ENCODE measurements at regions not wholly inside any gene's neighbourhood (a gene's known extent, or its start where the extent isn't known, plus 50 kb on each side); places are given as distances from the start of the nearest gene placed in this dataset.

DNA sequence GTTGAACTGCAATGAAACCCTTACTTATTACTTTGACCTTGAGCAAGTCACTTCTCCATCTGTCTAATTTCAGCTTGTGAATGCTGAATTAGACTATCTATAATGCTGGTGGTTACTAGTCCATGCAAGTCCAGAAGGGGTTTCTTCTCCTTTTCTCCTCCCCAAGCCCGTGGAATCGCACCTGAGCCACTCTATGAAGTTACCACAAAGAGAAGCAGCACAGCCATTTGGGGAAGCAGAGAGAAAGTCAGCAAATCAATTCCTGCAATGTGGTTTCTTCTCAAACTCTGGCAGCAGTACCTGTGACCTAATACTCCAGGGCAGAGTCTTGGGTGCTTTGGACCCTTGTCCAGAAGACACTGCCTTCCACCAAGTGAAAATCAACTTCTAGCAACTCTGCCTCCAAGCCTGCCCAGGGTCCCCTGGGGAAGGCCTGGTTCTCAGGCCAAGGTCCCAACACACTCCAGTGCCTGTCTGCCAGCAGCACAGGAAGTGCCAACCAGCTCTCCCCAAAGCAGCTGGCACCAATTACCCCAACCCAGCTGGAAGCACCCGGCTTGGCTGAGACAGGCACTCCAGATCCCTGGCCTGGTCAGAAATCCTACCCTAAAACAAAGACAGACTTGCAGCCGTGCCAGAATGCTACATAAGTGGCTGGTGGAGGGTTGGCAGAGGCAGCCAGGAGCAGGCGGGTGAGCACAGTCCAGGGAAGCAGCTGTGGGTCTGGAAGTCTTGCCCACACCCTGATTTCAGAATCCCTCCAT is 200.3 kb downstream of the LSM5 start:
- no peaks in the 10 kb centered on the region for H3F3A ChIP-seq (ENCODE audit: insufficient read depth)
- H2AFZ ChIP-seq: no peak overlapping the region

GRCh38 chr7:32285698-32286097 is 204.5 kb downstream of the LSM5 start:
- Histone ChIP-seq H3K4me2 (ENCODE audit: unreplicated experiment) (no peak overlapping the region), H3K4me1 (ENCODE audit: insufficient read depth) (no peaks in the 10 kb centered on the region), H3K9me2 (ENCODE audit: insufficient read depth) (no peaks in the 10 kb centered on the region), H3K36me3 (ENCODE audit: low read depth) (no peaks in the 10 kb centered on the region), H3K9ac (no peak overlapping the region), H2AFZ (no peak overlapping the region), H3K79me2 (ENCODE audit: insufficient read depth) (no peaks in the 10 kb centered on the region), H3K4me3 (no peak overlapping the region), H3K27me3 (replicated peaks; ENCODE audit: insufficient read depth) (no peaks in the 10 kb centered on the region), H3K9me3 (ENCODE audit: low read depth) (no peaks in the 10 kb centered on the region), H3K27ac (no peak overlapping the region), H3F3A (ENCODE audit: insufficient read depth) (no peaks in the 10 kb centered on the region), H4K20me1 (ENCODE audit: insufficient read depth) (no peaks in the 10 kb centered on the region)
- in situ Hi-C loops (cut with MboI): no loop called here
- TF ChIP-seq EZH2 (IDR thresholded peaks at IDR 0.05; ENCODE audit: insufficient read depth, poor library complexity, severe bottlenecking): no peak
- TF ChIP-seq EZH2phosphoT487 (IDR thresholded peaks at IDR 0.05; ENCODE audit: insufficient read depth, low read depth): no peak
- 5 to 10% methylated on average over 2 of the region's 2 CpGs for WGBS, 2 experiments (ENCODE audit: low coverage in 1 of 2, low lambda C conversion rate in 2 of 2, missing lambda C conversion rate in 2 of 2)
- DNase-seq: no peak

More for the DNA sequence above, 200.3 kb downstream of the LSM5 start:
- Histone ChIP-seq H3K79me2 (ENCODE audit: insufficient read depth) (no peaks in the 10 kb centered on the region), H3K9me2 (ENCODE audit: insufficient read depth) (no peaks in the 10 kb centered on the region), H3K9me3 (ENCODE audit: low read depth) (no peaks in the 10 kb centered on the region), H3K4me3 (no peak overlapping the region), H3K27ac (no peak overlapping the region), H3K27me3 (replicated peaks; ENCODE audit: insufficient read depth) (no peaks in the 10 kb centered on the region; the same call in 1 of the 2 replicates), H3K4me2 (ENCODE audit: unreplicated experiment) (no peak overlapping the region), H4K20me1 (ENCODE audit: insufficient read depth) (no peaks in the 10 kb centered on the region), H3K9ac (no peak overlapping the region), H3K36me3 (ENCODE audit: low read depth) (no peaks in the 10 kb centered on the region), H3K4me1 (ENCODE audit: insufficient read depth) (no peaks in the 10 kb centered on the region)
- TF ChIP-seq EZH2 (IDR thresholded peaks at IDR 0.05; ENCODE audit: insufficient read depth, poor library complexity, severe bottlenecking) (no peak), EZH2phosphoT487 (IDR thresholded peaks at IDR 0.05; ENCODE audit: insufficient read depth, low read depth) (no peak)
- in situ Hi-C loops (cut with MboI): no loop called here
- WGBS, 2 experiments (ENCODE audit: low coverage in 1 of 2, low lambda C conversion rate in 2 of 2, missing lambda C conversion rate in 2 of 2): 5 to 7% methylated on average over 5 of the region's 5 CpGs
- DNase-seq: no peak

DNA sequence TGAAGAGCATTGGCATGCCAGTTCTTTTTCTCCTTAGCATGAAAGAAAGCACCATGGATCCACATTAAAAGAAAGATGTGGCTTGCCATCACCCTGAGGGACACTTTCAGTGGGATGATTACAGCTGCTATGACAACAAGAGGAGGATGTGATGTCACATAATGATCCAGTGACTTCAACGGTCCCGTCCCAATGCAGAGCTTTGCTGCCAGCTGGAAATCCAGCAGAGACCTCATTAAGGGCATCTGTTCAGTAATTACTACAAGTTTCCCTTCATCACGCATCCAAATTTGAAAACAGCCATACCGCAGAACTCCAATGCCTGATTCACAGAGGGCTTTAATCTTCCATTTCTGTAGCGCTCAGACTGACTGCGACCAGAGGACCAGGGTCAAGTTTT is 206.6 kb downstream of the LSM5 start:
- Histone ChIP-seq H3K27me3 (replicated peaks; ENCODE audit: insufficient read depth) (no peaks in the 10 kb centered on the region), H3K4me2 (ENCODE audit: unreplicated experiment) (no peak overlapping the region), H3K27ac (no peak overlapping the region), H3K4me1 (ENCODE audit: insufficient read depth) (no peaks in the 10 kb centered on the region), H3K9me2 (ENCODE audit: insufficient read depth) (no peaks in the 10 kb centered on the region), H3K9me3 (ENCODE audit: low read depth) (no peaks in the 10 kb centered on the region), H3K9ac (no peak overlapping the region), H3K36me3 (ENCODE audit: low read depth) (no peaks in the 10 kb centered on the region), H4K20me1 (ENCODE audit: insufficient read depth) (no peaks in the 10 kb centered on the region), H3K4me3 (no peak overlapping the region), H2AFZ (no peak overlapping the region), H3K79me2 (ENCODE audit: insufficient read depth) (no peaks in the 10 kb centered on the region), H3F3A (ENCODE audit: insufficient read depth) (no peaks in the 10 kb centered on the region)
- no peak for DNase-seq
- no peak for TF ChIP-seq EZH2phosphoT487 (IDR thresholded peaks at IDR 0.05; ENCODE audit: insufficient read depth, low read depth)
- no peak for TF ChIP-seq EZH2 (IDR thresholded peaks at IDR 0.05; ENCODE audit: insufficient read depth, poor library complexity, severe bottlenecking)
- in situ Hi-C loops (cut with MboI): no loop called here
- WGBS, 2 experiments (ENCODE audit: low coverage in 1 of 2, low lambda C conversion rate in 2 of 2, missing lambda C conversion rate in 2 of 2): 3 to 6% methylated on average over 6 of the region's 6 CpGs

DNA sequence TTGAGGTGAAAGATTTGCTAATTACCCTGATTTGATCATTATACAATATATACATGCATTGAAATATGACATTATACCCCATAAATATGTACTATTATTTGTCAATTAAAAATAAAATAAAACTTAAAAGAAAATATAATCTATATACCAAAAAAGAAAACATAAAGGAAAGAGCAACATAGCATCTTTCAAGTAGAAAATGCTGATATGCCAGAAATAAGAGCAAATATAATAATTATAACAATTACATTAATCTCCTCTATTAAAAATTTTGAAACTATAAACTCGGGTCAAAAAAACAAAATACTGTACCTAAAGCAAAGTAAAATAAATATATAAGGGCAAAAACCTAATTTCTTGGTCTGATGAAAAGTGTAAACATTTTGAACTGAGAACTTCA is 209.3 kb upstream of the PDE1C start:
- Histone ChIP-seq H3F3A (ENCODE audit: insufficient read depth) (no peaks in the 10 kb centered on the region), H3K9me2 (ENCODE audit: insufficient read depth) (no peaks in the 10 kb centered on the region), H3K9ac (no peak overlapping the region), H3K9me3 (ENCODE audit: low read depth) (no peaks in the 10 kb centered on the region), H3K27ac (no peak overlapping the region), H3K4me3 (no peak overlapping the region), H4K20me1 (ENCODE audit: insufficient read depth) (no peaks in the 10 kb centered on the region), H2AFZ (no peak overlapping the region), H3K4me2 (ENCODE audit: unreplicated experiment) (no peak overlapping the region), H3K4me1 (ENCODE audit: insufficient read depth) (no peaks in the 10 kb centered on the region), H3K27me3 (replicated peaks; ENCODE audit: insufficient read depth) (no peaks in the 10 kb centered on the region), H3K79me2 (ENCODE audit: insufficient read depth) (no peaks in the 10 kb centered on the region), H3K36me3 (ENCODE audit: low read depth) (no peaks in the 10 kb centered on the region)
- in situ Hi-C loops (cut with MboI): no loop called here
- WGBS, 2 experiments (ENCODE audit: low coverage in 1 of 2, low lambda C conversion rate in 2 of 2, missing lambda C conversion rate in 2 of 2): 7% methylated on average over 1 of the region's 1 CpG
- no peak for TF ChIP-seq EZH2 (IDR thresholded peaks at IDR 0.05; ENCODE audit: insufficient read depth, poor library complexity, severe bottlenecking)
- TF ChIP-seq EZH2phosphoT487 (IDR thresholded peaks at IDR 0.05; ENCODE audit: insufficient read depth, low read depth): no peak
- DNase-seq: no peak
